ENCODE measurements at regions not wholly inside any gene's neighbourhood (a gene's known extent, or its start where the extent isn't known, plus 50 kb on each side); places are given as distances from the start of the nearest gene placed in this dataset.

DNA sequence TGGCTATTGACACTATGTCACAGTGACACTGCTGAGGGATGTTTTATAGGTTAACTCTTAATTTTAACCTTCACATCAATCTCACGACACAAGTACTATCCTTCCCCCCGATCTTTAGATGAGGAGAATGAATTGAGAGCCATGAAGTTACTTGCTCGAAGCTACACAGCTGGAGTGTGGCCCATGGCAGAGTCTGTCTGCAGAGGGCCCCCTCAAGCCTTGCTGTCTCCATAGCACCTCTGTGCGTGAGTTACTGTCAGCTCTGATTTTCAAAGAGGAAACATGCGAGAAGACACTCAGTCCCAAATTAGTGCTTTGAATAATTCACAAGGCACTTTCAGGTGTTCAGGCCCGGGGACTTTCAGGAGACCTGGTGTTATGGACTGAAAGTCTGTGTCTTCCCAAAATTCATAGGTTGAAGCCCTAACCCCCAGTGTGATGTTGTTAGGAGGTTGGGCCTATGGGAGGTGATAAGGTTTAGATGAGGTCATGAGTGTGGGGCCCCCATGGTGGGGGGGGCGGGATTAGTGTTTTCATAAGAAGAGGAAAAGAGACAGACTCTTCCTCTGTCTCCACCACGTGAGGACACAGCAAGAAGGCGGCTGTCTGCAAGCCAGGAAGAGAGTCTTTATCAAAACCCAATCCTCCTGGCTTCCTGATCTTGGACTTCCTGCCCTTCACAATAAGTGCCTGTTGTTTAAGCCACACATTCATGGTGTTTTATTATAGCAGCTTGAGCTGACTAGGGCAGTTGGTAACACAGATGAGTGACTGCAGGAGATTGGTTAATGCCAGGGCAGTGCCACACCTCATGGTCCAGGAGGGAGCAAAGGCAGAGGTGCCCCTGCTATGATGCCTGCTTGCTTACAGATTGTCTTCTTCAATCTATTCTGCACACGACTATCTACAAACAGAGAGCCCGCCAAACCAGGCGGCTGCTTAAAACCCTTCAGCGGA, 281.8 kb downstream of the HAPSTR1 start:
- DNase-seq (ENCODE audit: low read depth): no peak

DNA sequence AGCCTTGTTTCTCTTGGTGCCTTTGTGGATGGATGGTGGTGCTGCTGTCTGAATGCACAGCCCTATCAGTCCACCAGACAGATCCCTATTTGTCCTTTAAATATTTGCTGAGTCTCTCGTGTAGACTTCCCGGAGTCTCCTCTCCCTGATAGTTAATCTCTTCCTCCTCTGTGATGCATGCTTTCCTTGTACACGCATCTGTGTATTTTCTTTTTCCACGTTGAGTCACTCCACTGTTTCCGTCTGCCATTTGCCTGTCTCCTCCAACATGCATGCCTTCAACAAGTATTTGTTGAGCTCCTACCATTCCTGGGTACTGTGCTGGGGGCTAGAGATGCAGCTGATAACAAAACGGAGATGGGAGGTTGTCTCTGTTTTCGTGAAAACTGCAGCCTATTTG, 282.6 kb downstream of the HAPSTR1 start:
- no peak for DNase-seq (ENCODE audit: low read depth)

DNA sequence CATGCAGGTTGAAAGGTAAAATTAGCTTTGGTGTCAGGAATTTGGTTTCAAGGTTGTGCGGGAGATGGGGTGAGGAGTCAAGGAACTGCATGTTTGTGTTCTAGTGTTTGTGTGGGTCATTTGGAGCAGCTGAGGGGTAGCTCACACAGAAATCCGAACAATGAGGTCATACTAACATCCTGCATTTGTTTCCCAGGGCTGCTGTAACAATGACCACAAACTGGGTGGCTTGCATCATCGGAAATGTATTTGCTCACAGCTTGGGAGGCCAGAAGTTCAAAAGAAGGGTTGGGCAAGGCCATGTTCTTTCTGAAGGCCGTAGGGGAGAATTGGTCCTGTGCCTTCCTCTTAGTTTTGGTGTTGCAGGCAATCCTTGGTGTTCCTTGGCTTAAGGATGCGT, 287.4 kb downstream of the HAPSTR1 start:
- DNase-seq (ENCODE audit: low read depth): no peak

DNA sequence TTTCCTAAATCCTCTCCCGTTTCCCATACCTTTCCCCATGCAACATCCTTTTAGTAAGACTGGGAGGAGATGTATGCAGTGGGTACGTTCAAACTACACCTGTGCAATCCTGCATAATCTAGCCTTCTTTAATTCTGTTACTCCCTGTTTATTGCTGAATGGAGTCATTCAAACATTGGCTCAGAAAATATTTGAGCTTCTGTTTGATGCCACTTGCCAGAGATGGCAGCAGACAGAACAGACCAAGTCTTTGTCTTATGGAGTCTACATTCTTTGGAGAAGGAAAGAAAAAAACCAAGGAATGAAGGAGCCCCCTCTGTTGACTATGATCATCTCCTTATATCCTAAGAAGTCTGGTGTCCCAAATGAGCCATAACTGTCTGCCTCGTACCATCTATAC, 288.8 kb downstream of the HAPSTR1 start:
- DNase-seq (ENCODE audit: low read depth): no peak

DNA sequence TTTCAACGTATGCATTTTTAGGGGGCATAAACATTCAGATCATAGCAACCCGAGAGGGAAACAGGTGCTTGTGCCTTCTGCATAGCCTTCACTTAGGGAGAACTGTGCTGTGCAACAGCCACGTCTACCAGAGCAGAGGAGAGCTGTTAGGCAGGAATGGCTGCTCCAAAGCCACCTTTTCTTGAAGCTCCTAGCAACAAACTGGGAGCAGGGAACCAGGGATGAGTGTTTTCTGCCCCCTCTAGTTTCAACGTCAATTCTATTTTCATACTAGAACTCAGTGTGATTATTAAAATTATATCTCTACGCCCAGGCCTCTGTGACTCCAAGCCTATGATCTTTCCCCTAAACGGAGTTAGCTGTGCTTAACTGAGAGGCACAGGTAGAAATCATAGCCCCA, 290.0 kb downstream of the HAPSTR1 start:
- no peak for DNase-seq (ENCODE audit: low read depth)

DNA sequence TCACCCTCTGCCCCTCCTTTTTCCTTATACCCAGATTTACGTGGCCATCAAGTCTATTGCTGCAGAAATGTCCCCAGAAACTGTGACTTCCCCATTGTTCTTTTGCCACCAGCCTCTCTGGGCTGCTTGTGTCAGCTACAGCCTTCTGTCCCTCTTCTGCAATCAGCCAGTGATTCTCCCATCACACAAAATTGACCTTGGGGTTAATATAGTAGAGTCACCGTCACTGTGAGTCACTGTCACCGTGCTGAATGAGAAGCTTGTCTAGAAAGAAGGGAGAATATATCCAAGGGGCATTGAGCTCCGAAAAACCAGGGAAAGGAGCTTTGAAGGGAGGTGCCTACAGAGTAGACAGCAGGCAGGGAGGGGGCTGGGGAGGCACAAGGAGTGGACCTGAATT, 290.5 kb downstream of the HAPSTR1 start:
- no peak for DNase-seq (ENCODE audit: low read depth)

DNA sequence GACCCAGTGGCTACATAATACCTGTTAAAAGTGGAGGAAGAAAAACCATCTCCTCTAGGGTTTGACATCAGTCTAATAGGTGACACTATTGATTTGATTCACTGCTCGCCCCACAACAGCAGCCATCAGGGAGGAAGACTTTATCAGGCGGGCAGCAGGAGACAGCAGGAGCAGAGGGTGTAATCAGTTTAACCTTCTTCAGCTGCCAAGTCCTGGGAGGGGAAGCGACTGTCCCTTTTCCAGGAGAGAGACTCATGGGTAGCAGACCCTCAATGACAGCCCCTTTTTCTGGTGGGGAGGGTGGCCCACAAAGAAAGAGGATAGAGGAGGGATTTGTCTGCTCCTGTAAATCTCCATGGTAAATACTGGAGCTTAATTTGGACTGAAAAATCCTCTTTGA, 291.8 kb downstream of the HAPSTR1 start:
- DNase-seq (ENCODE audit: low read depth): no peak

DNA sequence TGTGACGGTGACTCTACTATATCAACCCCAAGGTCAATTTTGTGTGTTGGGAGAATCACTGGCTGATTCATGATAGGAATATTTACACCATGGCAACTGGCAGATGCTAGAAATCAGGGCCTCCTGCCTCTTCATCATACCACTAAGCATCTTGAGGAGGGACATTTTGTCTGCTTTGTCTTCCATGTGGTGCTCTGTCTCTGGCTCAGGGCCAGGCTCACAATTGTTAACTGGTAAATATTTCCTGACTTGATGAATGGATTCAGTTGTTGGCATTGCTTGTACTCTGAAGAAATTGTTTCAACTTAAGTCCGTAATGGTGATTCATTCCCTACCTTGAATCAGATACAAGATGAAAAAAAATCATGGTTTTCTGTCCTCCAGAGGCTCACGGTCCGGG, 292.7 kb downstream of the HAPSTR1 start:
- no peak for DNase-seq (ENCODE audit: low read depth)

DNA sequence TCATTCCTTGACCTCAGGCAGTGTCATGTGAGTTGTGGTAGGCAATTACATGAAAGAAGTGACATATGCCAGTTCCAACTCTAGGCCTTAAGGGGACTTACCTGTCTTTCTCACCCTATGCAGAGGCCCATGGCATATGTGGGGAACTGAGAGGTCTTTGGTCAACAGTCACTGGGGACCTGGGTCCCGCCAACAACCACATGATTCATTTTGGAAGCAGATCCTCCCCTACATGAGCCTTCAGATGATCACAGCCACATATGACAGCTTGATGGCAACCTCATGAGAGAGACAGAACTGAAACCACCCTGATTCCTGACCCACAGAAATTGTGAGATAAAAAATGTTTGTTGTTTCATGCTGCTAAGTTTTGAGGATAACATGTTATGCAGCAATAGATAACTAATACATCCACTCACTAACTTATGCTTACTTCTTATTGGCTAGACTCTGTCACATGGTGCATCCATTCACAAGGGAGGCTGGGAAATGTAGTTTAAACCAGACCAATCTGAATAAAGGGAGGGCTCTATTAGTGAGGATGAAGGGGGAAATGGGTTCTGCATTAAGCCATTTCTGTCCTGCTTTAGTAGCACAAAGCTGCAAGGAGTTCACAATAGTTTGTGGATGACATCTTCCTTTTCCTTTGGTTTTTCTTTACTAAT, 298.2 kb downstream of the HAPSTR1 start:
- DNase-seq (ENCODE audit: low read depth): no peak

DNA sequence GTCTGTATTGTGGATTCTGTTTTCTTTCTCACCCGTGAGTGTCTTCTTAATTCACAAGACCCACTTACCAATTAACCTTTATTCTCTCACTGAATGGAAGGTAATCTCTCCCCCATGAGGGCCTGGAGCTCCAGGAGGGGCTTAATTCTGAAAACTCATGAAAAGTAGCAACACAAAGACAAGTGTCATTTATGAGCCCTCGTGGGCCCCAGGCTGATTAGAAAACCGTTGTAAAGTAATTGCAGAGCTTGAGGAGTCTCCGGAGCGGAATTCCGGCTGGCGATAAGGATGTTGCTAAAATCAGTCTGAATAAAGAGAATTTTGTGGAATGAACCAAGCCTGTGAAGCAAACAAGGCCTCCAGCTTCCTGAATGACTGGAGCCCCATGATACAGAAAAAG, 301.5 kb downstream of the HAPSTR1 start:
- no peak for DNase-seq (ENCODE audit: low read depth)

DNA sequence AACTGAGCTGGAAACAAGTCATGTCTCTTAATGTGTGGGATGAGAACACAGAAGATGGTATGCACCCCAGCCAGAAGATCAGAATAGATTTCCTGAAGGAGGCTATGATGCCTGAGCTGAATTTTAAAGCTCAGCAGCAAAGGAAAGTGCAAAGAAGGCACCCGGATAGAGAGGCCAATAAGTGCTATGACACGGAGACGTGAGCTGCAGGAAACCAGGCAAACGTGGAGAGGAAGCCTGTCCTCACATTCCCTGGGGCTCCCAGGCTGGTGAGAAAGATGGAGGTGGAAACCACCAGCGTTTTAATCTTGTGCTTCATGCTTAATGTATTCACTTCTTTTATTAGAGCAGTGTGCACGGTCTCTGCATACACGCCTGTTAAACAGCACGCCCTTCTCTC, 302.1 kb downstream of the HAPSTR1 start:
- no peak for DNase-seq (ENCODE audit: low read depth)

DNA sequence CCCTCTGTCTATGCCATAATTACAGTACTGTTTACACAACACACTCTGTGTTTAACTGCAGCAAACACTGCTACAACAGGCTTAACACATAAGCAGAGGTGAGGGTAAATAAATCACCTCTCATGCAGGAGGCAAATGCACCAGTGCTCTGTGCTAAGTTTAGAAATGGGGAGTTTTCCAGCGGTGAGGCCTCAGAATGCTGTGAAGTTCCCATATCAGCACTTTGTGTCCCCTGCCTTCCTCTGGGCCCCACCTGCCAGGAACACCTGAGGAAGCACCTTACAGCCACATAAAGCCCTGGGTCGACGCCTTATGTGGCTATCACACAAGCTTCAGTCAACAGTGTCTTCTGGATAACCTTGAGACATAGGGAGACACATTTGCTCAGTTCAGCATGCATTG, 304.5 kb downstream of the HAPSTR1 start:
- DNase-seq (ENCODE audit: low read depth): no peak

DNA sequence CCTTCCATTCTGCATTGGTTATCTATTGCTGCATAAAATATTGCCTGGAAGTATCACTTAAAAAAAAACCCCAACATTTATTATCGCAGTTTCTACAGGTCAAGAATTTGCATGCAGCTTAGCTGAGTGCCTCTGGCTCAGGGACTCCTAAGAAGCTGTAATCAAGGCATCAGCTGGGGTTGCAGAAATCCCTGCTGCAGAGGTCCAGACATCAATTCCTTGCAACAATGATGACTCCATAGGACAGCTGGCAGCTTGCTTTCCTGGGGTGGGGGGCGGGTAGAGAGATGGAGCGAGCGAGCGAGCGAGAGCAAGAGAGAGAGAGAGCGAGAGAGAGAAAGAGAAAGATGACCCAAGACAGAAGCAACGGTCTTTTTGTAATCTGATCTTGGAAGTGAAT, 308.1 kb downstream of the HAPSTR1 start:
- no peak for DNase-seq (ENCODE audit: low read depth)

DNA sequence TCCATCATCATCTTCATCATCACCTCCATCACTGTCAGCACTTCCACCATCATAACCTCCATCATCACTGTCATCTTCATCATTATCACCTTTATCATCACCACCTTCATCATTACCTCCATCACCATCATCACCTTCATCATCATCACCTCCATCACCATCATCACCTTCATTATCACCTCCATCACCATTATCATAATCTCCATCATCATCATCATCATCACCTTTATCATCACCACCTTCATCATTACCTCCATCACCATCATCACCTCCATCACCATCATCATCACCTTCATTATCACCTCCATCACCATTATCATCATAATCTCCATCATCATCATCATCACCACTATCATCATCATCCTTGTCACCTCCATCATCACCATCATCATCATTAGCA, 309.7 kb downstream of the HAPSTR1 start:
- no peak for DNase-seq (ENCODE audit: low read depth)

DNA sequence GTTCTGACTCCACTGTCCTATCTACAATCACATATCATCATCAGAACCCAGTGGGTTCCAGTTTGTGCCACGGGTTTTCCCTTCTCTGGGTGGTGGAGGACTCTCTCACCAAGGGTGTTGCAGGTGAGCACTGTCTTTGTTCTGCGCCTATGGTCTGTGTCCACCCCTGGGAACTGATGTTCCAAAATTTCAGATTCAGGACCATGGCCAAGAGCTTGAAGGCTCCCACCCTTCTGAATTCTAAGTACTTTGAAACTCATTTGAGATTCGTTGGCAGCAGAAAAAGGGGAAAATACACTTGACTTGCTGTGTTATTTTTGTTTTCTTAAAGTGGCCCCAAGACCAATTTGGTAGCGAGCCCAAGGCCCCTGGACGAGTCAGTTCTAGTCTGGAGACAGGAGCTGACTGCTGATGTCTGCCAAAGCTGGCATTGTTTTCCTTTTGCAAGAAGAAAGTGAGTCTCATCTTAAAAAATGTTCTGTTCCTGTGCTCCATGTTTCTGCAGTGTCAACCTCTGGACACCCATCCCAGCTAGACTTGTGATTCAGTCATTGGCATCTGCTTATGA, 310.9 kb downstream of the HAPSTR1 start:
- no peak for DNase-seq (ENCODE audit: low read depth)

DNA sequence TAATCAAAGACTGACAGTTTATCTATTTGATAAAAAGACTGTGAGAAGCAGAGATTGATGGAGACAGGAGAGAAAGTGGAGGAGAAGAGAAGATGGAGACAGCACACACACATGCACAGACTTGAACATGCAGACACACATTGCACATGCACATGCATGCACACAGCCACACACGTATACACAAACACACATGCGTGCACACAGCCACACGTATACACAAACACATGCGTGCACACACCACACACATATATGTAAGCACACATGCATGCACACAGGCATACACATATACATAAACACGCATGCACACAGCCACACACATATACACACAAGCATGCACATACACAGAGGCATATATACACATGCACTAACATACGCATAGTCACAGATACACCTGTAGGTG, 313.4 kb downstream of the HAPSTR1 start:
- no peak for DNase-seq (ENCODE audit: low read depth)

DNA sequence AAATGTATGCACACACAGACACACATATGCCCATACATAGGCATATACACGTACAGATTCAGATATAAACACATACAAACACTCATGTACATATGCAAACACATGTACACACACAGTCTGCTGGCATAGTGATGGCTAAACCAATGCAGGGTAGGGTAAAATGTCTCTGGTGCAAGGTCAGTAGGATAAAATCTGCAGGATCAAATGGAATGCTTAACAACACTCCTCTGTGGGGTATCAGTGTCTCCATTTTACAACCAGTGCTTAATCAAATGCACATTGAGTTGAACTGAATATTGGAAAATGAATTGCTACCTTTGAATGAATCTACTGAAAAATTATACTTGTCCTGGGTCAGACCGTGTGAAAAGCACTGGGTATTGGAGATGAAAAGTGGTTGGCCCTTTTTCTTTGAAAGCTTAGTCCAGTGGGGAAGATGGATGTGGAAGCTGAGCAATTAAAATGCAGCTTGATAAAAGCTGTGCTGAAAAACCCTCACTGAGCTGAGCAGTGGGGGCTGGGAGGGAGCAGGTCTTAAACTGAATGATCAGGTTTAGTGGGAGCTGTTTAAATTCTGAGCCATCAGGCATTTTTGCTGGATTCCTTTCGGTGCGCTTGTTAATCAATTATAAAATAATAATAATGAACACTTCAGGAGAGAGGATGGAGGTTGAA, 314.7 kb downstream of the HAPSTR1 start:
- DNase-seq (ENCODE audit: low read depth): no peak

DNA sequence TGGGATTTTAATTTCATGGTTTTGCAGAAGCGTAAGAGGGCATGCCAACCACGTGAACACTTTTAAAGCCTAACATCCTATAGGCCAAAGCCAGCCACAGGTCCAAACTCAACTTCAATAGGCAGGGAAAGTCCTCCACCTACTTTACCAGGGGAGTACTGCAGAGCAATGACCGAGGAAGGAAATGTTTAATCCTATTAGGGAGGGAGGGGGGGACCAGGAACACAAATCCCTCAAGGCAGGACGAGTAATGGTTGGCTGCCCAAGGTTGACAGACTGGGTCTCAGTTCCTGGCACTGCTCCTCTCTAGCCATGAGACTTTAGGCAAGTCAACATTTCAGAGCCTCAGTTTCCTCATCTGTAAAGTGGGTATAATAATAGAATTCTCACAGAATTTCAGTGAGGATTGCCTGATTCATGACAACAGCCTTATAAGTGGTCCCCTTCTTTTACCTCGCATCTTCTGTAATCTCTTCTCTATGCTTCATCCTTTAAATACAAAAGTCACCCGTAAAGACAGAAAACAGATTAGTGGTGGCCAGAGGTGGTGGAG, 315.8 kb downstream of the HAPSTR1 start:
- DNase-seq (ENCODE audit: low read depth): no peak

DNA sequence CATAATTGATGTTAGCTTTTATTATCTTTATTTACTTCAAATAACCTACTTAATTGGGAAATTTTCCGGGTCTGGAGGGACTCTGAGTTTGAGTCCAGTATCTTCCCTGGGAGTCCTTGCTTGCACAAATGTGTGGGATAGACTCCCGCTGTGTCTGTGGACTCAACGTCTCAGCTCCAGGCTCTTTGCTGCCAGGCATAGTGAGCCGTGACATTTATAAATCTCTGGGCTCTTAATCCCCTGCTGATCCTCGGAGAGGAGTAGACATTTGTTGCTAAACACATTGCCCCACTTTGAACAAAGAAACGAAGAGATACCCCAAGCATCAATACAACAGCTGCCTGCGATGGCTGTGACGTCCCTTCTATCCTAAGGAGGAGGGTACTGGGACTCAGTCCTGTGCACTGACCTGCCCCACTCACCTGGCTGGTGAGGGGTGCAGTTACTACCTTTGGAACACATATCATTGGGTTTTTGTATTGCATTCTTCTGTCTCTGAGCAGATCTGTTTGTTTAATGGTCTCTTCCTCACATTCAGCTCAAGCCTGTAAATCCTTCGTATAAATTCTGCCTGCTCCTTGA, 316.9 kb downstream of the HAPSTR1 start:
- DNase-seq (ENCODE audit: low read depth): no peak

DNA sequence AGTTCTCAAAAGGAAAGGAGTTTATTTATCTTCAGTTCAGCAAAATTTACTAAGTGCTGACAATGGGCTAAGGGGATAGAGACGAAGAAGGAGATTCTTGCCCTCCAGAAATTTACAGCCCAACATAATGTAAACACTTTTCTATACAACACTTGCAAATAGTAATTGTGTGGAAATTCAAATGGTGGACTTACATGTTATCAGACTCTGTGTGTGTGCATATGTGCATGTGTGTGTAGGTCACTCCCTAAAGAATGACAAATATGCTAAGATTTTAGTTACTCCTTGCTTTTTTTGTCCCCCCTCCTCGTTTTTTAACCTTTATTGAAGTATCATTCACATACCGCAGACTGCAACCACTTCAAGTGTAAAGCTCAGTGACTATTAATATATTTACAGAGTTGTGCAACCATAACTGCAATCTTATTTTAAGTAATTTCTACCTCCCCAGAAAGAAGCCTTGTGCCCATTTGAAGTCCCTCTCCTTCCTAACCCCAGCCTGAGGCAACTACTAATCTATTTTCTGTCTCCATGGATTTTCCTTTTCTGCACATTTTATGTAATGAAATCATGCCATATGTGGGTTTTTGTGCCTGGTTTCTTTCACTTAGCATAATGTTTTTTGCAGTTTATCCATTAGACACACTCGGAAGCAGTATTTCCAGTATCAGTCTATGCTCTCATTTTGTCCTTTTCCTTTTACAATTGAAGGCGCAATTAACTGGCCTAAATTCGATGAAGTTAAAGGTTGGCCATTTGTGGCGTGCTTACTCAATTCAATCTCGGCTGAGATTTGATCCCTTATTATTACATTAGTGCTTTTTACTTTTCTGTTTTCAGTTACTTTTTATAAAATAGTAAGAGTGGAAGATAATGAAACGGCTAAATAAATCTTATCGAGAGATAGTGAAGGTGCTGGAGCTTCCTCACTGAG, 318.4 kb downstream of the HAPSTR1 start:
- no peak for DNase-seq (ENCODE audit: low read depth)

DNA sequence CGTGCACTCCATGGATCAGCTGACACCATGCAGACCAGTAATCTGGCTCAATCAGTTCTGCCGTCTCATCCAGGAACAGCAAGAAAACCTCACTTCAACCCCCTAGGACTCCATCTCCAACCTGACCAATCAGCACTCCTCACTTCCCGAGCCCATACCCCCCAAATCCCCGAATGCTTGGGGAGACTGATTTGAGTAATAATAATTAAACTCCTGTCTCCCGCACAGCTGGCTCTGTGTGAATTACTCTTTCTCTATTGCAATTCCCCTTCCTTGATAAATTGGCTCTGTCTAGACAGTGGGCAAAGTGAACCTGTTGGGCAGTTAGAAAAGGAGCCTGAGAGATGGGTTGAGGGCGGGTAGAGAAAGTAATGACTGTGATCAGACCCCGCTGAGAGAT, 320.0 kb downstream of the HAPSTR1 start:
- no peak for DNase-seq (ENCODE audit: low read depth)

Data from M059J (cell line).